ENCODE measurements at regions not wholly inside any gene's neighbourhood (a gene's known extent, or its start where the extent isn't known, plus 50 kb on each side); places are given as distances from the start of the nearest gene placed in this dataset.

- Histone ChIP-seq H3K27ac (ENCODE audit: low read depth, low read length) (no peak overlapping the region), H3K36me3 (ENCODE audit: insufficient read depth, low read length) (no peaks in the 10 kb centered on the region), H3K4me2 (ENCODE audit: low read length) (no peak overlapping the region), H3K4me3 (ENCODE audit: insufficient read depth, low read depth, low read length) (no peak overlapping the region), H2AFZ (ENCODE audit: low read depth, low read length) (no peak overlapping the region), H3K79me2 (ENCODE audit: insufficient read depth, low read length) (no peaks in the 10 kb centered on the region), H3K9me3 (ENCODE audit: insufficient read depth, low read depth, low read length) (no peaks in the 10 kb centered on the region), H3K27me3 (ENCODE audit: insufficient read depth, low read length) (no peaks in the 10 kb centered on the region), H3K4me1 (ENCODE audit: insufficient read depth, low read length) (no peaks in the 10 kb centered on the region), H4K20me1 (ENCODE audit: insufficient read depth, low read length) (no peaks in the 10 kb centered on the region), H3K9ac (ENCODE audit: low read length) (no peak overlapping the region)
- DNase-seq (ENCODE audit: low read depth): no peak
- H3K9me3 Mint-ChIP-seq (ENCODE audit: unreplicated experiment): no peaks in the 10 kb centered on the region
- no peak overlapping the region for H3K4me3 Mint-ChIP-seq (ENCODE audit: unreplicated experiment)
- no peaks in the 10 kb centered on the region for H3K27me3 Mint-ChIP-seq (ENCODE audit: low read depth, unreplicated experiment)
- TF ChIP-seq EZH2 (IDR thresholded peaks at IDR 0.05; ENCODE audit: insufficient read depth, low read length) (no peak), CTCF (IDR thresholded peaks at IDR 0.05; ENCODE audit: insufficient read depth, low read depth, low read length) (no peak)
- no peaks in the 10 kb centered on the region for H3K4me1 Mint-ChIP-seq (ENCODE audit: low read depth, unreplicated experiment)
- FAIRE-seq: no peak
- H3K27ac Mint-ChIP-seq (ENCODE audit: unreplicated experiment): no peak overlapping the region
- H3K36me3 Mint-ChIP-seq (ENCODE audit: low read depth, unreplicated experiment): no peaks in the 10 kb centered on the region
These were observed 184.6 kb downstream of the SPATA18 start for GRCh38 chr4:52235552-52236201.

GRCh38 chr4:52241916-52242315 is 190.8 kb downstream of the SPATA18 start:
- no peaks in the 10 kb centered on the region for H3K79me2 ChIP-seq (ENCODE audit: insufficient read depth, low read length)
- no peaks in the 10 kb centered on the region for H3K4me1 Mint-ChIP-seq (ENCODE audit: low read depth, unreplicated experiment)
- no peaks in the 10 kb centered on the region for H3K9me3 Mint-ChIP-seq (ENCODE audit: unreplicated experiment)
- H3K9me3 ChIP-seq (ENCODE audit: insufficient read depth, low read depth, low read length): no peaks in the 10 kb centered on the region
- TF ChIP-seq CTCF (IDR thresholded peaks at IDR 0.05; ENCODE audit: insufficient read depth, low read depth, low read length) (no peak), EZH2 (IDR thresholded peaks at IDR 0.05; ENCODE audit: insufficient read depth, low read length) (no peak)
- no peak overlapping the region for H3K4me2 ChIP-seq (ENCODE audit: low read length)
- H4K20me1 ChIP-seq (ENCODE audit: insufficient read depth, low read length): no peaks in the 10 kb centered on the region
- no peak overlapping the region for H3K4me3 ChIP-seq (ENCODE audit: insufficient read depth, low read depth, low read length)
- no peak overlapping the region for H2AFZ ChIP-seq (ENCODE audit: low read depth, low read length)
- H3K27ac ChIP-seq (ENCODE audit: low read depth, low read length): no peak overlapping the region
- no peak for FAIRE-seq
- H3K27me3 Mint-ChIP-seq (ENCODE audit: low read depth, unreplicated experiment): no peaks in the 10 kb centered on the region
- no peaks in the 10 kb centered on the region for H3K36me3 ChIP-seq (ENCODE audit: insufficient read depth, low read length)
- no peak overlapping the region for H3K27ac Mint-ChIP-seq (ENCODE audit: unreplicated experiment)
- H3K9ac ChIP-seq (ENCODE audit: low read length): no peak overlapping the region
- no peak overlapping the region for H3K4me3 Mint-ChIP-seq (ENCODE audit: unreplicated experiment)
- H3K4me1 ChIP-seq (ENCODE audit: insufficient read depth, low read length): no peaks in the 10 kb centered on the region
- DNase-seq (ENCODE audit: low read depth): no peak
- H3K36me3 Mint-ChIP-seq (ENCODE audit: low read depth, unreplicated experiment): no peaks in the 10 kb centered on the region
- H3K27me3 ChIP-seq (ENCODE audit: insufficient read depth, low read length): no peaks in the 10 kb centered on the region

GRCh38 chr4:52243367-52243766 is 192.3 kb downstream of the SPATA18 start:
- Histone ChIP-seq H2AFZ (ENCODE audit: low read depth, low read length) (no peak overlapping the region), H3K4me1 (ENCODE audit: insufficient read depth, low read length) (no peaks in the 10 kb centered on the region), H3K36me3 (ENCODE audit: insufficient read depth, low read length) (no peaks in the 10 kb centered on the region), H3K9me3 (ENCODE audit: insufficient read depth, low read depth, low read length) (no peaks in the 10 kb centered on the region), H3K27me3 (ENCODE audit: insufficient read depth, low read length) (no peaks in the 10 kb centered on the region), H3K4me3 (ENCODE audit: insufficient read depth, low read depth, low read length) (no peak overlapping the region), H3K27ac (ENCODE audit: low read depth, low read length) (no peak overlapping the region), H4K20me1 (ENCODE audit: insufficient read depth, low read length) (no peaks in the 10 kb centered on the region), H3K79me2 (ENCODE audit: insufficient read depth, low read length) (no peaks in the 10 kb centered on the region), H3K9ac (ENCODE audit: low read length) (no peak overlapping the region), H3K4me2 (ENCODE audit: low read length) (no peak overlapping the region)
- DNase-seq (ENCODE audit: low read depth) (no peak), FAIRE-seq (no peak)
- Mint-ChIP-seq H3K4me1 (ENCODE audit: low read depth, unreplicated experiment) (peaks cover 2% of the 10 kb centered on the region), H3K27me3 (ENCODE audit: low read depth, unreplicated experiment) (no peaks in the 10 kb centered on the region), H3K27ac (ENCODE audit: unreplicated experiment) (no peak overlapping the region), H3K36me3 (ENCODE audit: low read depth, unreplicated experiment) (no peaks in the 10 kb centered on the region), H3K4me3 (ENCODE audit: unreplicated experiment) (no peak overlapping the region), H3K9me3 (ENCODE audit: unreplicated experiment) (no peaks in the 10 kb centered on the region)
- TF ChIP-seq EZH2 (IDR thresholded peaks at IDR 0.05; ENCODE audit: insufficient read depth, low read length) (no peak), CTCF (IDR thresholded peaks at IDR 0.05; ENCODE audit: insufficient read depth, low read depth, low read length) (no peak)
